ENCODE measurements at regions not wholly inside any gene's neighbourhood (a gene's known extent, or its start where the extent isn't known, plus 50 kb on each side); places are given as distances from the start of the nearest gene placed in this dataset.

DNA sequence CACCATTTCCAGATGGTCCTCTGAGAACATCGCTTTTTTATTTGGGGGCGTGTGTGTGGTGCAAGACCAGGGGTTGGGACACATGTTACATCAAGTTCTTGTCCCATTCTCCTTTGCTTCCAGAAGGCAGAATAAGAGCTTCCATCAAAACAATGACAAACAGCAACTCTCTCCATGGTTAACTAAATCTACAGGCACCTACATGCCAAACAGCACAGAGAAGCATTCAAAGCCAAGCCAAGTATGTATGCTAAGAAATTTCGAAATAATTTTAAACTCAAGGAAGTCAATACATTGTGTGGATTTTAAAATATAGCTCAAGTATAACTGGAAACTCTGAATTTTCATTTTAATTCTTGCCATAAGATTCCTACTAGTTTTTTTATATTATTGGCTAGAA is 105.6 kb downstream of the SEC61B start:
- no peak for DNase-seq

DNA sequence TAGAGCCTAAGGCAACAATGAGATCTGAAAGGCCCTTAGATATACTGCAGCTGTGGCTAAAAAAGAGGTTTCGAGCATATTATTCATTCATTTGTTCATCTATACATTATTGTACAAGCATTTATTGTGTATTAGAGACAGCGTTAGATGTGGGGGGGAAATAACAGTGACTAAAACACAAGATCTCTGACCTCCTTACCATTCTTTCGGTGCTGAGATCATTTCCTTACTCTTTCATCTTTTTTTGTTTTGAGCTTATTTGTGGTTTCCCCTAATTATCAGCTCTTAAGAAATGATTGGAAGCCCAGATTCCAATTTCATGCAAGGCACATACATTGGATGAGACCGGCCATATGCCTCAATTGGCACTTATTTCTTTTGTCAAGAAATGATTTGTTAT is 113.2 kb downstream of the SEC61B start:
- DNase-seq: no peak

DNA sequence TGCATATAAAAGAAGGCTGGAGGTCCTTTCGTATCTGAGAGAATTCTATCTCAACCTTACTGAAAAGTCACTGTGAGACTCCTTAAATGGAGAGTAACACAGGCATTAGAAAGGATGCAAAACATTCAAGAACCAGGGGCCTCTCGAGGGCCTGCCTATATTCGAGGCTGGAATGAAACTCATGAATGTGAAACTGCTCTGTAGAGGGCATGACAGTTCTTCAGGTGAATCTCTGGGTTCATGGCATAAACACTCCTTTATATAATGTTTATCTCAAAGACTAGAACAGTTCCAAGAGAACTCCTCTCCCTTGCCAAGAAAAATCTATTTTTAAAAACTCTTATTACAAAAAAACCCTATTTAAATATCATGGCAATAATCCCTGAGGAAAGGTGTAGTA is 113.9 kb downstream of the SEC61B start:
- DNase-seq: no peak

DNA sequence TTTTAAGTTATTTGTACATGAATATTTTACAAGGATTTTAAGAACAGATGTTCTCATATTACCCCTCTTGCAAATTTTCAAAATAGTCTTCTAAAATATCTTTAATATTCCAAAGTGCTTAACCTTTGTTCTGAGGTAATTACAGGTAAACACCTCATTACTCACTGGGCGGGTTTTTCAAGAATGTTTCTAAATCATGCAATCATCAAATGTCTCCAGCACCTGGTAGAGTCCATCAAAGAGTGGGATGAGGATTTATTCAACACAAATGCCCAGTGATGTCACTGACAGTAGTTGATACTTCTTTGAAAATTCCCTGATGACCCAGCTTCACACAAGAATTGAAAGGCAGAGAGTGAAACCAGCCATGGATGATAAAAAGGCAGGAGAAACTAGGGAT is 114.4 kb downstream of the SEC61B start:
- no peak for DNase-seq

DNA sequence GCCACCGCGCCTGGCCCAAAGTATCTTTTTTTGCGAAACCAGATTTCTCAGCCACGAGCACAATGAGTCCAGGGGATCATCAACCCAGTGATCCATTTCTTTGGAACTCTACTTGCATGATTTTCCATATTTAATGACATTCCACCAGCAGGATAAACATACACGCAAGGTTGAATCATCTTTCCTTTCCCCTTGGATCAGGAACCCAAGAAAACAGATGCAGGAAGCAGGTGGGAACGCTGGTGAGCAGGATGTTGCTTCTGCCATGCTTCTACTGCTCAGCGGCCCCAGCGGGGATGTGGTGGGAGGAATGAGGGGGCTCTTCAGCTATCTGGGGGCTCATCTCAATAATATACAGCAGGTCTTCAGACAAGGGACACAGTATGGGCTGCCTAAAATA is 118.2 kb downstream of the SEC61B start:
- no peak for DNase-seq

DNA sequence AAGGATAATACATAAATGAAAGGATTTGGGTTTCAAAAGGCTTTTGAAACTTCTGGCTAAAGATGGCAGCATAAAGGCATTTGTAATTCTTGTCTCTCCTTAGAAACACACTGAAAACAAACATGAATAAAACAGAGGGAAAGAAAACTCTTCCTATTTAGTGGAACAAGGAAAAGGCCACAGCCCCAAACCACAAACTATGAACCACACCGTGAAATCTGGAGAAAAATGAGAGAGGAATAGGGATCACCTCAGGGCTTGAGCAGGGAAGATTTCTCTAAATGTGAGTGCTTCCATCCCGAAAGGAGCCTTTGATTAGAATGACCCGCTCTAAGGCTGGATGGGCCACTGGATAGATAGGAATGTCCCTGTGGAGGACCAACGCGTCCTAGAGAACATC is 119.6 kb downstream of the SEC61B start:
- no peak for DNase-seq

DNA sequence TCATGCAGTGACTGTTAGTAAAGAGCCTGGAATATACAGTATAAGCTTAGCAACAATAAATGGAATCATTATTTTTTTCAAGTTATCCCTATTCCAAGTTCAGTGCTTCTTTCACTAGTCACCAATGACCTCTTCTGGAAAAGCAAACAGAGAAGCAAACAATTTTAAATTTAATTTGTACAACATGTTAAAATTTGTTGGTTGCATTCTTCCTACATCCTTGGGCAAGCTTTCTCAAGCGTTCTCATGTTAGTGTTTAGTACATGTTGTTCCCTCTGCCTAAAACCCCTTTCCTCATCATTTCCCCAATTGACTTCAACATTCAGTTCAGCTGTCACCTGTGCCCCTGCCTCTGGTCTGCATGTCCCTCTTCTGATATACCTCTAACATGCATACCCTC is 123.4 kb downstream of the SEC61B start:
- DNase-seq: no peak

DNA sequence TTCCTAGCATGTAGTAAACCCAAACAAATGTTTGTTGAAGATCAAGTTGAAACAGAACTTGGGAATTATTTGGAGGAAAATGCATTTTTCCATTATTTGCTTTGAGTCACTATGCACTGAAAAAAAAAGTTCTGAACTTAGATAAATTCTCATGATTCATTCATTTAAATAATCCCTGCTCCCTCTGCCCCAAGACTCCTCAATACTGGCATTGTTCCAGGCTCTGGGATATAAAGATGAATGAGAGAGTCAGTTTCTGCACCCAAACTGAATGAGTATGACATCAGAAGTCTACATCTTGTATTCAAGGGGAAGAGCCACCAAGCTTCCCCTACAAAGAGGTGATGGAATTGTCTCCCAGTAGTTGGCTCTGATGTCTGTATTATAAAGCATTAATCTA is 123.9 kb downstream of the SEC61B start:
- no peak for DNase-seq

DNA sequence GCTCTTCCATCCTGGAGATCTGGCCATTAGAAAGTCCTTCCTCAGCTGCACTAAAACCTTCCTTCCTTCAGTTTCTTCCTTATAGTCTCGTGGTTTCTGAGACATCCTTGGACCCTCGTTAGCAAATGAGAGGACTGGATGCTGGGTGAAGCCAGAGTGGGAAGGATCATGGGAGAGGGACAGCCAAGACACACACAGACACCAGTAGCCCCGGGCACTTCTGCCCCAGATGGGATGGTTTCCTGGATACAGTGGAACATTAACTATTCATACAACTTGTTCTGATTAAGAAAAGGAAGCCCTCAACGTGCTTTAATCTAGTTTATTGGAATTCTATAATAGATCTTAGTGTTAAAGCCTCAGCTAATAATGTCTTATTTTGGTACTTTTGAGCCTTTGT is 125.5 kb downstream of the SEC61B start:
- no peak for DNase-seq

DNA sequence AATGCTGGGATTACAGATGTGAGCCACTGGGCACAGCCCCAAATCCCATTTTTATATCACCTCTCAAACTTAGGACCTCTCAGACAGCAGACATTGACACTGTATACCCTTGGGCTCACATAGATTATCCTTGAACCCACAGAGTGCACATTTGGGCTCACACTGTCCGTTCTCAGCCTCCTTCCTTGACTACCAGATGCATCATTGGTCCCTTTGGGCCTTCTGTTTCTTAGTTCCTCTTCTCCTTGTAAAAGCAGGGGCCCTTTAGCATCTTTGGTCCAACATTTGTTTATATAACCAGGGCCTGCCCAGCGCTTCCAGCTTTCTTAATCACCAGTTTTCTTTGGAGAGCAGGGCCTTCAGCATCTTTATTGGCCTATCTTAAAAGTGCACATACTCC is 126.2 kb downstream of the SEC61B start:
- DNase-seq: no peak

DNA sequence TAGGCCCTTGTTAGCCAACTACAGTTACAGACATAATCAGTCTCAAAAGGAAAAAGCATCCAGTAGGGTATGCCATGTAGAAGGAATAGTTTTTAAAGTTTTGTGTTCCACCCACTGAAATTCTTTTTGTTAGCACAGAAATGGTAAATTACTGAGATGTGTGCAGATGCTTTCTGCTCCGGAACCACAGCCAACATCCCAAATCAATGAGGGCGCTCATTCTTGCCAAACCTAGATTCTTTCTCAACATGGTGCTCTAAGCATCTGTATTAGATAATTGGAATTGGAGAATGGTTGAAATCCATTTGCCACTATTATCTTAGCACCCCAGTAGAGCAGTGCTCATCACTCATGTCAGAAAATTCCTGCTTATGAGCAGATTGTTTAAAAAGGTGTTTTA is 127.8 kb downstream of the SEC61B start:
- DNase-seq: no peak

DNA sequence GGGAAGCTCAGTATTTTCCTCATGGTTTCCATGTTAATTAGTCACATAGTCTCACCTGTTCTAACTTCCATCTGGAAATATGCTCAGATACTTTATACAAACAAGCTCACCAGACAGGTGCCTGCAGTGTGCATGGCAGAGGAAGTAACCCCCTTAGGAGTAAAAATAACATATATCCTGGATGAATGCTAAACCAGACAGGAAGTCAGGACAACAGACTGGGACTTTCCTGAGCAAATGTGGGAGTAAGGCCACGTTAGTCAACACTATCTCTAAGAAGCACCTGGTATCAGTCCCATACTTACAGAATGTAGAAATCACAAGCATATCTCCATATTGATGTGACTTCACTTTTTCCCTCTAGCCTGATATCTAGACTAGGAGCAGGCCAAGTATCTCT is 128.4 kb downstream of the SEC61B start:
- DNase-seq: no peak

DNA sequence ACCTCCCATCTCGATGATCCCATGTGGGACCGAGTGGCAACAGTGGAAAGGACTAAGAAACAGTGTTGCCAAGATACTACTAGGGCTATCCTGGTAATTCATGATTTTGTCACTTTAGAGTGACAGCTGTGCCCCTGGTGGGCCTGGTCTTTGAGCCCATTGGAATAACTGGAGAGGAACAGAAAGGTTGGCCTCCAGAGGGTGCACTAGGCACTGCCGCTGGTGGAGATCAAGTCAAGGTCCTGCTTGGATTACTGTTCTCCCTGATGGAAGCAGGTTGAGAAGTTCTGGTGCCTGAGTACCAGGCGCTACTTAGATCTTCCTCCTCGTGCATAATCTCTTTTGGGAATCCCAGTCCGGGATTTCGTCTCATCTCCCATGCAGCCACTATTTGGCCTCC is 129.6 kb downstream of the SEC61B start:
- DNase-seq: no peak

DNA sequence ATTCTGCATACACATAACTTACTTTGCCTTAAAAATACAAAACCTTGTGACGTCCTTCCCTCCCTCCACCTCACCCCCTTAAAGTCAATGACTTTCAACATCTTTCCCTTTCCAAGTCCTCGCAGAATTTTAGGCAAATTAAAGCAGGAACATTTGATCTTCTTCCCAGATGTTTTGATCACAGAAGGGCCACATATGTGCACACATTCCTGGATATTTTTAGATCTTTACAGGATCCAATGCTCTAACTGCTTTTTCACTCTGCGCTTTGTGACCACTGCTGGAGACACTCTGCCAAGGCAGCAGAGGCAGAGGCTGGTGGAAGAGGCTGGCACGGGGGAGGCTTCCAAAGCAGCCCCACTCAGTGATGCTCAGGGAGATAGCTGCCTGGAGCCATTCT is 130.7 kb downstream of the SEC61B start:
- no peak for DNase-seq

DNA sequence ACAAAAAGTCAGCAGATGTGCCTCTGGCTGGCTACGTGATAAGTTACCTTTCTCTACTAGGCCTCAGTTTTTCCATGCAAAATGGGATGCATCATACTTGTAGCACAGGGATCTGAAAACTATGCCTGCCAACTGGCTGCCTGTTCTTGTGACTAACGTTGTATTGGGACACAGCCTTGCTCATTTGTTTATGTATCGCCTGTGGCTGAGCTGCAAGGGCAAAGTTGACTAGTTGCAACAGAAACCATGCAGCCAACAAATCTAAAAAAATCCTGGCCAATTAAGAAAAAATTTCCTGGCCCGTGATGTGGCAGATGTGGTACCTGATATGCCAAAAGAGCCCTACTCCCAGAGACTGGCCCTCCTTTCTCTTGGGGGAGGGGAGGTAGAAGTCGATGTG is 131.3 kb downstream of the SEC61B start:
- DNase-seq: no peak

DNA sequence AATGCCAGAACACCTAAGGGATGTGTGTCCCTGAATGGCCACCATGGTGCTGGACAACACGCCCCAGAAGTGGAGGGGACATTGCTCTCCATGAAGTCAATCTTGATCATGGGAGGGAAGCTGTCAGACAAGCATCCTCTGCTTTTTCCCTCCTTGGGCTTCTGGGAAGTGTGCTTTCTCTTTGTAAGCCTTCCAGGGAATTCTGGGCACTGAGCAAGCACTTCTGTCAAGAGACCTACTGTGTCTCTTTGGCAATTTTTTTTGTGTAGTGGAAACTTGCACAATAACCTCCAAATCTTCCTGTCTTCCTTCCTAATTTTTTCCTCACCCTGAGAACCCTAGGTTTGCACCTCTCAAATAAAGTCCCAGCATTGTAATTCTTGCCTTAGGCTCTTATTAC is 132.0 kb downstream of the SEC61B start:
- DNase-seq: no peak

DNA sequence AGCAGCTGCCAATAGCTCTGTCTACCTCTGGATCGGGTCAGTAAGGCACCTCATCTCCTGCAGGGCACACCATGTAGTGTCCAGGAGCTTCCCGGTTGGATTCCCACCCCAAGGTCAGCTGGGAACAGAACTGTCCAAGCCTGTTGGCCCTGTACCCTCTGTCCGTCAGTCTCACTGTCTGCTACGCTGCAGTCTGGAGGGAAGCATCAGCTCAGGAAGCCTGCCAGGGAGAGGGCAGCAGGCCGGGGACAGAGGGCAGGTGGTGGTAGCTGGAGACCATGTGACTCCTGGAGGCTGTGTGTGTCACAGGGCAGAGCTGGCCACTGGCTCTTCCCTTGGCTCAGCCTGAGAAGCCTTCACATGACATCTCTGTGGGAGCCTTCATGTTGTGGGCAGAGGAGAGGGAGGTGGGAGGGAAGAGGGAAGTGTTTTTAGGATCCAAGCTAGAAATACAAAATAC is 134.5 kb downstream of the SEC61B start:
- no peak for DNase-seq

DNA sequence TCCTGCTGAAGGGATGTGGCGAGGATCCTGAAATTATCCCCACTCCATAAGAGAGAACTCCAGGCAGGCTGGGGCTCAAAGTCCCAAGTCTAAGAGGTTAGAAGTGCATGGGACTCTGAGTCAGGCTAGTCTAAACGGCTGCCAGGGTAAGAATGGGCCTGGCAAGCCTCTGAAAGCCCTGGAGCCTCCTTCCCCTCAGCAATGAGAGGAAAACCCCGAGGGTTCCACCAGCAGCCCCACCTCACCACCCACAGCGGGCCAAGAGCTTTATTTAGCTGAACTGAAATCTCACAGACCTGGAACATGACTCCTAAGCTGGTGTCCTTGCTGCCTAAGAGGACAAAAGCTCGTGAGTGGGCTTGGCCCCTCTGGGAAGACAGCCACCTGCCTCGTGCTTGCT is 135.5 kb downstream of the SEC61B start:
- no peak for DNase-seq

DNA sequence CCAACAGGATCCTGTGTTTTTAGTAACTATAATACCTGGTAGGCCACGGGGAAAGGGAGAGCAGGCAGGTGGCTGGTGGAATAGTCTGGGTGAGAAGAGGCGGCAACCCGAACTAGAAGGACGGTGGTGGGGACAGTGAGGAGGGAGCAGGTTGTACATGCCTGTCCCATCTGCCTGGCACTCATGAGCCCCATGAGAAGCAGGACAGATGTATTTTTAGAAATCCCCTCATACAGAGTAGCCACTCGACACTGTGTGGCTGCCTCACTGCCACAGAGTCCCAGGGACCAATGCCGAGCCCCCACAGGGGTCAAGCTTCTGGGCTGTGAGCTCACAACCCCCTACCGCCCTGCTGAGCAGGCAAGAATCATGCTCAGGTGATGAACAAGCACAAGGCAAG is 136.6 kb downstream of the SEC61B start:
- DNase-seq: no peak

DNA sequence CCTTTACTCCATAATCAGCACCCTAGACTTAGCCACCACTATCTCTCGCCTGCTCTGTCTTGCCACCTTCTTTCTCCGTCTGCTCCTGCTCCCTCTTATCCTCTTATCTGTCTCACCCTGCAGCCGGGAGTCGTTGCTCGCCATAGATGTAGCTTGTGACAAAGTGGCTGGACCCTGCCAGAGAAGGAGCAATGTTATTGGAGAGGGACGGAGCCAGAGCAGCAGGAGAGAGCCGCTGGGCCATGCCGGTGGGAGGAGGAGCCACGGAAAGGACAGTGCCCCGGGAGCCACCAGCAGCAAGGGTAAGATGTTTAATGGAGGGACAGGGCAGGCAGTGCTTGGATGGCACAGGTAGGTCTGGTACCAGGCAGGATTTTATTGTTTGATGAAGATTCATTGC is 137.3 kb downstream of the SEC61B start:
- no peak for DNase-seq

DNA sequence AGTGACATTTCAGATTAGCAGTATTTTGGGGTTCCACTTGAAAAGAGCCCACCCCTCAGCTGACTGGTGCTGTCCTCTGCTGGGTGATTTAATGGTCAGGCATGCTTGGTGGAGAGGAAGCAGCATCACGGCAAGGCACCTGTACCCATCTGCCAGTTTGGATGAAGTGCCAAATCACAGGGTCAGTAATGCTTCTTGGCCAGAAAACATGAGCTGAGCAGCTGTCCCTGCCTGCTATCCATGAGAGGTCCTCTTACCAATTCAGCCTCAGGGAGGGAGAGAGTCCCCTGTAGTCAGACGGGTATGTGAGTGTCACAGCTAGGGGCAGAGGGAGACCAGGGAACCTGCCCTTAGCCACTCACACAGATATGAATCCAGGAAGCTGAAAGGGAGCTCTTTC is 137.9 kb downstream of the SEC61B start:
- no peak for DNase-seq

DNA sequence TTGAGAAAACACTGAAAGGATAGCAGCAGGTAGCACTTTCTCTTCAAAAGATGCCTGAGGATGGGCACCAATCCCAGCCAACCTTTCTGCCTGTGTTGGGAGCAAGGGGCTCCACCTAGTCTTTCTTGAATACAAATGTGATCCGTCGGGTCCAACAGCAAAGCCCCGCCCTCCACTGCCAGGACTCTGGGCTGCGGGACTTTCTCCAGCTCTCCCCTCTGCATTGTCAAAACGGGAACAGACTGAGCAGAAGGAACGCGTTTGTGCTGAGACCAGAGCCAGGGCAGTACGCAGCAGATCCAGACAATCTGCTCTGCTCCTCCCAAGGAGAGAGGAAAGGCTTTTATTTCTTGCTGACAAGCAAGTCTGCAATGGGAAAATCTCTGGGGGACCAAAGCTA is 139.7 kb downstream of the SEC61B start:
- no peak for DNase-seq

DNA sequence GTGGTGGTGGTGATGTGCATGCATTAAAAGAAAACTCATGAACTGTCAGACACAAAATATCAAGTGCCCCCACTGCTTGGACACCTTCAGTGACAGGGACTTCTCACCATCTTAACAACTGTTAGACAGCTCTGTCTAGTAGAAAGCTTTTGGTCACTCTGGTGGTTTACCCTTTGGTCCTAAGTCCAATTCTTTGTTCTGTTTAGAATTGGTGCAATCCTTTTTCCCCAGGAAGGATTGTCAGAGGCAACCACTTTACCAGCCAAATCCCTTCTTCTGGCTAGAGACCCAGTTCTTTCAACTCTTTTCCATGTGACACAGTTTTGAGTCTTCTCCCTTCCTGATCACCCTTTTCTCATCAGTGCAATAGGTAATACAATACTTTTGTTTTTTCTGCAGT is 140.2 kb downstream of the SEC61B start:
- DNase-seq: no peak

DNA sequence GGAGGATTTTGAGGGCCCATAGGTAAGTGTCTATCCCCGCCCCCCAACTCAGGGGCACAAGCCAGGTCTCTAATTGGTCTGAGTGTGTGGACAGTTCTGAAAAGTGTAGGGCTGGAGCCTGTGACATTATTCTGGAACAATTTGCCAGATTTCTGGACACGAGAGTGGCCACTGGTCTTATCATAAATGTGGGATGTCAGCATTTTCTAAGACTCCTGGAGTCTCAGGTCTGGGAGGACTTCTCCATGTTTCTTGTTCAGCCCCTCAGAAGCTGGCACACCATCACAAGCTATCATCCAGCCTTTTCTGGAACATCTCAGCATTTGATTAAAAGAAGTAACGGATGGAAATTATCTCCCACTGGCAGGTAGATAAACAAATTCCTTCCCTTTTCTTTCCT is 141.4 kb downstream of the SEC61B start:
- no peak for DNase-seq

DNA sequence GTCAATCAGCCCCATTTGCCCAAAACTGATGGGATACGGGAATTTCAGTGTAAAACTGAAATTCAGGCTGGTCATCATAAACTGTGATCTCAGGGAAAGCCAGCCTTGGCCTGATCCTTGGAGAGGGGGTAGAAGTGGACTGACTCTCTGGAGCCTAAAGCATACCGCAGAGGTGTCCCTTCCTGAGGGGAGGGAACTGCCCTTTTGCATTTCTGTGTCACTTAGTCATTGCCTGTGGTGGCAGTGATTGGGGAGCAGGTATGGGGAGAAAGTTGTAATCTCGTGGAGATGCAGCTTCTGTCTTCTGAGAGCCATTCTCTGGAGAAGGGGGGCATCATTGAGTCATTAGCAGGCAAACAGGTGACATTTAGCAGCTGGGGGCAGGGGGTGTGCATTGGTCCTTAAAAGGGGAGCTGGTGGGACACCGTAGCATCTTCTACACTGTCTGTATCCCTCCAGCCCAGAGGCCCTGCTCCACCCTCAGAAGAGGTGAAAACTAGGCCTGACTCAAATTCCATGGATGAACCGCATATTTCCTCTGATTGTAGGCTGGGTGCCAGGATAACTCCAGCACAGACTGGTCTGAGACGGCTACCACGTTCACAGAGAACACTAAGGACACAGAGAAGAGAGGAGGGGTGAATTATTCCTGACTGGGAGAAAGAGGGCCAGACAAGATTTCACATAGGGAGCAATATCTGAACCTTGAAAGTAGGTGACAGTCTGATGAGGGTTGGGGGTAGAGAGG is 143.3 kb downstream of the SEC61B start:
- DNase-seq: no peak

DNA sequence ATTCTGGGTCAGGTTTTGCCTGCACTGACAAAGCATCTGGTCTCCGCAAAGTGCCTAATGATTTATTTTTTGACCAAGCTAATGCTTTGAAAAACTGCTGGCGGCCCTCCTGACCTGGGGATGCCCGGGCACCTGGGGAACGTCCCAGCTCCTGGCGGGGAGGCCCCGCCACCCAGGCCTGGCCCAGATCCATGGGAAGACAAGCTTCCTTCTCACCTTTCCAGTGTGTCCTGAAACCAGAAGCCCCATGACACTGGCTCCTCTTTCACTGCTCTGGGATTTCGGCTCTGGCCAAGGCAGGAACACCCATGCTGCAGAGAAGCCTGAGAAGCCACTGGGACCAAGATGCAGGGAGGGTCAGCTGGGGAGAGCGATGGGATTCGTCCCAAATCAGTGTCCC is 144.1 kb downstream of the SEC61B start:
- DNase-seq: no peak
